GM18868 (cell line): ENCODE measurements at regions not wholly inside any gene's neighbourhood (a gene's known extent, or its start where the extent isn't known, plus 50 kb on each side); places are given as distances from the start of the nearest gene placed in this dataset.

Experiments used
- ATAC-seq: cut with Tn5 transposase; IDR thresholded peaks from one replicate; pipeline ENCODE4 v1.9.1; 2021; ENCODE audit warnings: mild to moderate bottlenecking, moderate library complexity; ENCODE audit not compliant: unreplicated experiment

GRCh38 chr5:31137676-31138075, 55.8 kb upstream of the CDH6 start:
- no peak for ATAC-seq

GRCh38 chr5:31135542-31135941, 57.9 kb upstream of the CDH6 start:
- no peak for ATAC-seq

GRCh38 chr5:31133488-31133887, 60.0 kb upstream of the CDH6 start:
- ATAC-seq: no peak

GRCh38 chr5:31131381-31131891, 62.0 kb upstream of the CDH6 start:
- ATAC-seq: no peak

- no peak for ATAC-seq
Measured at GRCh38 chr5:31130676-31131075, 62.8 kb upstream of the CDH6 start.

GRCh38 chr5:31124651-31125305, 68.7 kb upstream of the CDH6 start:
- ATAC-seq: no peak

GRCh38 chr5:31124026-31124425, 69.5 kb upstream of the CDH6 start:
- ATAC-seq: no peak

GRCh38 chr5:31122998-31123951, 70.2 kb upstream of the CDH6 start:
- ATAC-seq: no peak

- ATAC-seq: no peak
Measured at GRCh38 chr5:31121224-31121623, 72.3 kb upstream of the CDH6 start.

GRCh38 chr5:31120642-31120948, 72.9 kb upstream of the CDH6 start:
- ATAC-seq: no peak

- no peak for ATAC-seq
Measured at GRCh38 chr5:31119938-31120641, 73.4 kb upstream of the CDH6 start.

GRCh38 chr5:31116466-31117031, 76.9 kb upstream of the CDH6 start:
- no peak for ATAC-seq

- no peak for ATAC-seq
Measured at GRCh38 chr5:31114817-31115216, 78.7 kb upstream of the CDH6 start.

GRCh38 chr5:31113666-31114350, 79.7 kb upstream of the CDH6 start:
- ATAC-seq: no peak

- no peak for ATAC-seq
Measured at GRCh38 chr5:31113101-31113500, 80.4 kb upstream of the CDH6 start.

- ATAC-seq: no peak
Measured at GRCh38 chr5:31107091-31107518, 86.4 kb upstream of the CDH6 start.

- no peak for ATAC-seq
Measured at GRCh38 chr5:31106691-31107090, 86.8 kb upstream of the CDH6 start.

GRCh38 chr5:31106278-31106677, 87.2 kb upstream of the CDH6 start:
- ATAC-seq: no peak

- no peak for ATAC-seq
Measured at GRCh38 chr5:31104775-31105174, 88.7 kb upstream of the CDH6 start.

GRCh38 chr5:31100781-31101310, 92.6 kb upstream of the CDH6 start:
- ATAC-seq: no peak
